ENCODE measurements at regions not wholly inside any gene's neighbourhood (a gene's known extent, or its start where the extent isn't known, plus 50 kb on each side); places are given as distances from the start of the nearest gene placed in this dataset.

- Histone ChIP-seq H3K79me1 (ENCODE audit: low read depth, low read length) (no peaks in the 10 kb centered on the region), H3K9ac (replicated peaks in 1 of 4; ENCODE audit: extremely low read depth in 1 of 4, low read depth in 3 of 4, low read length in 3 of 4) (no peak overlapping the region), H3K23ac (ENCODE audit: insufficient read length) (no peak overlapping the region), H4K8ac (ENCODE audit: extremely low read depth, insufficient read depth, low read length) (no peak overlapping the region), H3K79me2 (ENCODE audit: control insufficient read depth in 1 of 2, insufficient read depth in 2 of 2, low read length in 2 of 2) (no peaks in the 10 kb centered on the region), H4K5ac (ENCODE audit: insufficient read length, low read depth, low read length) (no peak overlapping the region), H3K4ac (replicated peaks; ENCODE audit: insufficient read length, low read depth, low read length) (no peak overlapping the region), H4K91ac (replicated peaks; ENCODE audit: insufficient read length, low read length) (no peak overlapping the region), H2AFZ (ENCODE audit: low read length) (no peak overlapping the region), H3K27me3 (replicated peaks in 1 of 4; ENCODE audit: control insufficient read depth in 3 of 4, extremely low read depth in 1 of 4, insufficient read depth in 3 of 4, low read length in 3 of 4) (no peaks in the 10 kb centered on the region), H3K14ac (ENCODE audit: insufficient read length) (no peak overlapping the region), H3K4me2 (ENCODE audit: insufficient read depth in 1 of 2, low read depth in 2 of 2, low read length in 2 of 2) (no peak overlapping the region), H3K4me3 (ENCODE audit: extremely low read depth in 1 of 4, insufficient read depth in 2 of 4, low read depth in 3 of 4, low read length in 4 of 4) (no peak overlapping the region), H4K20me1 (replicated peaks in 1 of 2; ENCODE audit: control insufficient read depth in 1 of 2, insufficient read depth in 2 of 2, low read length in 2 of 2) (no peaks in the 10 kb centered on the region), H2AK5ac (ENCODE audit: low read depth, low read length) (no peak overlapping the region), H2BK12ac (ENCODE audit: low read depth, low read length) (no peak overlapping the region), H2BK15ac (ENCODE audit: low read length) (no peak overlapping the region), H3K18ac (ENCODE audit: extremely low read depth, low read length) (no peak overlapping the region), H3K56ac (replicated peaks; ENCODE audit: insufficient read length, low read depth, low read length) (no peak overlapping the region), H3K27ac (ENCODE audit: low read depth, low read length) (no peak overlapping the region), H2BK5ac (ENCODE audit: low read depth, low read length) (no peak overlapping the region), H2BK20ac (ENCODE audit: low read length) (no peak overlapping the region), H3K36me3 (ENCODE audit: control insufficient read depth in 2 of 4, insufficient read depth in 4 of 4, low read length in 3 of 4) (no peaks in the 10 kb centered on the region), H2BK120ac (replicated peaks; ENCODE audit: low read depth, low read length) (no peak overlapping the region), H3K9me3 (ENCODE audit: insufficient read depth in 2 of 2, low read depth in 1 of 2, low read length in 1 of 2) (peaks cover 3 to 7% of the 10 kb centered on the region in 2 experiments; a peak in 2 of 4 replicates), H3K4me1 (replicated peaks in 1 of 4; ENCODE audit: control insufficient read depth in 3 of 4, insufficient read depth in 4 of 4, low read length in 3 of 4) (no peaks in the 10 kb centered on the region), H3K23me2 (ENCODE audit: low read depth, low read length) (no peaks in the 10 kb centered on the region)
- no peak for TF ChIP-seq NANOG (IDR thresholded peaks at IDR 0.05; ENCODE audit: insufficient read depth, low read depth, low read length, poor library complexity, severe bottlenecking)
- TF ChIP-seq JUND (IDR thresholded peaks at IDR 0.05; ENCODE audit: low read length): no peak
- WGBS, 2 experiments (ENCODE audit: extremely low coverage in 1 of 2, insufficient coverage in 1 of 2, insufficient read length in 1 of 2, insufficient replicate concordance in 2 of 2, low coverage in 1 of 2, low lambda C conversion rate in 2 of 2, missing lambda C conversion rate in 1 of 2): 92% methylated on average over 3 of the region's 3 CpGs; no CpG with 5 or more reads in 1 of the 2 experiments
- CTCF ChIA-PET (ENCODE audit: partially characterized antibody): interaction anchor here (0.6 to 1.7 kb wide), 2 partner anchors 12 to 79 kb away, joined by 3 read pairs; no protein-coding TSS in a partner anchor
- FAIRE-seq (no peak), DNase-seq (ENCODE audit: low read depth in 1 of 2, low spot score in 2 of 2) (no peak)
- POLR2A ChIA-PET (ENCODE audit: partially characterized antibody): no interaction called here
These were observed 495.5 kb downstream of the TAFA4 start for GRCh38 chr3:68436619-68437401.
